Immature natural killer cell (primary cell): ENCODE measurements at regions not wholly inside any gene's neighbourhood (a gene's known extent, or its start where the extent isn't known, plus 50 kb on each side); places are given as distances from the start of the nearest gene placed in this dataset.

Source experiments
- DNase-seq, 3 donors: peaks; one replicate each; pipeline ENCODE4 v3.0.0; 2022; ENCODE audit warnings: mixed read lengths in 1 of 3
- H3K27ac Mint-ChIP-seq, 6 donors: one replicate each; pipeline ENCODE4 v1.8.0; 2020; ENCODE audit warnings: mixed read lengths in 6 of 6, mild to moderate bottlenecking in 5 of 6, inconsistent platforms in 4 of 6, moderate library complexity in 3 of 6
- H3K27me3 Mint-ChIP-seq, 3 donors: one replicate each; pipeline ENCODE4 v1.8.0; 2020 to 2021; ENCODE audit warnings: low read depth in 3 of 3, mild to moderate bottlenecking in 3 of 3, mixed read lengths in 3 of 3, moderate library complexity in 3 of 3, inconsistent platforms in 1 of 3
- H3K36me3 Mint-ChIP-seq, 3 donors: one replicate each; pipeline ENCODE4 v1.8.0; 2020; ENCODE audit warnings: mixed read lengths in 3 of 3, inconsistent platforms in 2 of 3, mild to moderate bottlenecking in 2 of 3
- H3K4me1 Mint-ChIP-seq, 2 donors: one replicate each; pipeline ENCODE4 v1.8.0; 2020; ENCODE audit warnings: inconsistent platforms in 2 of 2, mild to moderate bottlenecking in 2 of 2, mixed read lengths in 2 of 2, moderate library complexity in 1 of 2
- H3K4me3 Mint-ChIP-seq, 5 donors: one replicate each; pipeline ENCODE4 v1.8.0; 2020; ENCODE audit warnings: mild to moderate bottlenecking in 5 of 5, mixed read lengths in 5 of 5, inconsistent platforms in 3 of 5, moderate library complexity in 3 of 5
- H3K9me3 Mint-ChIP-seq, 6 donors: one replicate each; pipeline ENCODE4 v1.8.0; 2020; ENCODE audit warnings: mild to moderate bottlenecking in 6 of 6, mixed read lengths in 6 of 6, inconsistent platforms in 4 of 6, moderate library complexity in 3 of 6

DNA sequence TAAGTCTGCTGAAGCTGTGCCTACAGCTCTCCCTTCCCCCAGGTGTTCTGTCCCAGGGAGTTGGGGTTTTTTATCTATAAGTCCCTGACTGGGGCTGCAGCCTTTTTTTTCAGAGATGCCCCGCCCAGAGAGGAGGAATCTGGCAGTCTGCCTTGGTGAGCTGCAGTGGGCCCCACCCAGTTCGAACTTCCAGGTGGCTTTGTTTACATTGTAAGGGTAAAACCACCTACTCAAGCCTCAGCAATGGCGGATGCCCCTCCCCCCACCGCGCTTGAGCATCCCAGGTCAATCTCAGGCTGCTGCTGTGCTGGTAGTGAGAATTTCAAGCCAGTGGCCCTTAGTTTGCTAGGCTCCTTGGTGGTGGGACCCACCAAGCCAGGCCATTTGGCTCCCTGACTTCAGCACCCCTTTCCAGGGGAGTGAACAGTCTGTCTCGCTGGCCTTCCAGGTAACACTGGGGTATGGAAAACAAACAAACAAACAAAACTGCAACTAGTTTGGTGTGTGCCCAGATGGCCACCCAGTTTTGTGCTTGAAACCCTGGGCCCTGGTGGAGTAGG lies 189.4 kb downstream of the MFSD1 start:
- no peak overlapping the region for H3K27ac Mint-ChIP-seq
- H3K9me3 Mint-ChIP-seq = peaks cover 0 to 14% (median 3%) of the 10 kb centered on the region in 6 donors
- H3K27me3 Mint-ChIP-seq = peaks cover 0 to 3% (median 0%) of the 10 kb centered on the region in 3 donors
- DNase-seq = no peak
- no peaks in the 10 kb centered on the region for H3K4me1 Mint-ChIP-seq
- H3K4me3 Mint-ChIP-seq = no peak overlapping the region
- peaks cover 0 to 4% (median 0%) of the 10 kb centered on the region in 3 donors for H3K36me3 Mint-ChIP-seq

DNA sequence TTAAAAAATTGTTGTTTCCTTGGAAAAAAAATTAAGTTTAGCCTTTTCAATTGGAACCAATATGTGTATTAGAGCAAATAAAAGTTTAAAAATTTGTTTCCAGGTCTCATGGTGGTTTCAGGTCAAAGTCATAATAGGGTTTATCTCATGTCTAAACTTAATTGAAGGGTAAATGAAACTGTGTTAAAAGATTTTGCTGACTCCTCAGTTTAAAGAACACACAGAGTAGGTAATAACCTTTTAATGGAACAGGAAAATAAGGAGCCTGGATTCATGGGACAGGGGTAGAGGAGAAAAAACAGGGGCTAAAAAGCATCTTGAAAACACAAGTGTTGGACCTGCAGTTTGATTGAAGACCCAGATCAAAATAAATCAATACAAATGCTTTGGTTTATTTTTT lies 190.6 kb downstream of the MFSD1 start:
- Mint-ChIP-seq H3K4me1 (no peaks in the 10 kb centered on the region), H3K9me3 (peaks cover 0 to 14% (median 3%) of the 10 kb centered on the region in 6 donors), H3K27me3 (peaks cover 0 to 5% (median 0%) of the 10 kb centered on the region in 3 donors), H3K27ac (no peak overlapping the region), H3K4me3 (no peak overlapping the region), H3K36me3 (peaks cover 0 to 4% (median 0%) of the 10 kb centered on the region in 3 donors)
- DNase-seq = no peak

DNA sequence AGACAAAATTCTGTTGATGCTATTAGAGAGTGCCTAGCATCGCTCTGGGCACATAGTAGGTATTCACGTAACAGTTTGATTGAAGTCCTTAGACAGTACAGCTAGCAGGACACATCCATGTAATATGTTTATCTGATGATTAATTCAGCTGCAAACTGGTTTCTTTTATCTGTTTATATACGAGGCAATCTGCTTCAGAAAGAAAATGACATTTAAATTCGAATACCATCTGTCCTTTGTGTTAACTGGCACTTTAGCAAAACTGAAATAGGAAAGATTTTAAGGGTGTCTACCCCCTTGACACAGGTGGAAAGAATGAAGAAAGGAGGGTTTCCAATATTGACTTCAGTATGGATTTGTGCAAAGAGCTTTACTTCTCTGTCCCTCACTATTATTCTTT lies 192.5 kb downstream of the MFSD1 start:
- Mint-ChIP-seq H3K4me3 (no peak overlapping the region), H3K4me1 (no peaks in the 10 kb centered on the region), H3K27ac (no peak overlapping the region), H3K36me3 (peaks cover 0 to 4% (median 0%) of the 10 kb centered on the region in 3 donors), H3K9me3 (peaks cover 0 to 11% (median 4%) of the 10 kb centered on the region in 6 donors), H3K27me3 (peaks cover 0 to 1% (median 0%) of the 10 kb centered on the region in 3 donors)
- DNase-seq = no peak

DNA sequence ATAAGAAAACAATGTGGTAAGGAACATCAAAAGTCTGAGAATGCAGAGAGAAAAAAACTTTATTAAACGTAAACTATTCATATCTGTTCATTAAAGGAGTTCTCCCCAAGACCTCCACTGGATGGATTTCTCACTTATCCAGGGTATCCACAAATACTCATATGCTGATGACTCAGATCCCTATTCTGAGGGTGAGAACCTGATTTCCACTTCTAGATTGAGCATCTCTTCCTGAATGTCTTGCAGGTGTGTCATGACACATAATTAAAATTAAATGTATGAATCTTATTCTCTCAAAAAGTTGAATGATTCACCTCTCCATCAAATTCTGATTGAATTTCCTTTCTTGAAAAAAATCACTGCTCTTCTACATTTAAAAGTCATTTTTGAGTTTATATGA lies 199.9 kb downstream of the MFSD1 start:
- no peak overlapping the region for H3K4me3 Mint-ChIP-seq
- peaks cover 0 to 10% (median under 1%) of the 10 kb centered on the region in 6 donors for H3K9me3 Mint-ChIP-seq
- no peak for DNase-seq
- H3K27me3 Mint-ChIP-seq = peaks cover 0 to 3% (median 1%) of the 10 kb centered on the region in 3 donors
- H3K27ac Mint-ChIP-seq = no peak overlapping the region
- H3K4me1 Mint-ChIP-seq = no peaks in the 10 kb centered on the region
- no peaks in the 10 kb centered on the region for H3K36me3 Mint-ChIP-seq

DNA sequence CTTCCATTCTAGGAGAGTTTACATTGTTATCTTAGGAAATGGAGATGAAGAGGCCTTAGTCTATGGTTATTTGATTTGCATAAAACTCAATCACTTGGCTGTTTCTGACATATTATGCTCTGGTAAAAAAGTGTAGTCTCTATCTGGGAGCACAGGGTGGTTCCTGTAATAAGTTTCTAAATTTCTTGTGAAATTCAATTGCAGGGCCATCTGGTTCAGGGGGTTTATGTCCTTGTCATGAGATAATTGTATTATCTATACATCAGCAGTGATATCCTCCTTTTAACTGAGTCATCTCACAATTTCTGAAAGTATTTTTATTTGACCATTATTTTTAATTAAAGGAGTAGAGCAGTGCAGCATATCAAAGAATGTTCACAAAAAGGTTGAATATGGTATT lies 203.3 kb downstream of the MFSD1 start:
- Mint-ChIP-seq H3K4me3 (no peak overlapping the region), H3K27ac (no peak overlapping the region), H3K4me1 (no peaks in the 10 kb centered on the region), H3K9me3 (peaks cover 0 to 4% (median 1%) of the 10 kb centered on the region in 6 donors), H3K36me3 (no peaks in the 10 kb centered on the region), H3K27me3 (peaks cover 0 to 6% (median 0%) of the 10 kb centered on the region in 3 donors)
- no peak for DNase-seq

DNA sequence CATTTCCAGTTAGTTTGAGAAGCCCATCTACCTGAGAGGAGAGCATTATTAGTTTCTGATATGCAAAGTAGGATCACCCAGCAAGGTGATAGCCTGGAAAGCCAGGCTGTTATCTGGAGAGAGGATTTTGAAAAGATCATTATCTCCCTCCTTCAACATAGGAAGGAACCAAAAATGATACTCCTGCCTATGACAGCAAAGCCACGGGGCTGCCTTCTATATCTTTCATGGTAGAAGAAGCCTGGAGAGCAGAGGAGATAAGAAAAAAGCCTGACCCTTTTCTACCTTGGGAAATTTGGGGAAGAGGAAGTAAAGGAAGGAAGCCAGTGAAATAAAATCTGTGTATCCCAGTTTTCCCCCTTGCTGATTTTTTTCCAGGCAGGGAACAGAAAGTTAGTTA lies 205.5 kb downstream of the MFSD1 start:
- H3K4me1 Mint-ChIP-seq = no peaks in the 10 kb centered on the region
- peaks cover 0 to 11% (median 5%) of the 10 kb centered on the region in 6 donors for H3K9me3 Mint-ChIP-seq
- H3K27ac Mint-ChIP-seq = no peak overlapping the region
- H3K4me3 Mint-ChIP-seq = no peak overlapping the region
- H3K27me3 Mint-ChIP-seq = peaks cover 0 to 4% (median 0%) of the 10 kb centered on the region in 3 donors
- DNase-seq = no peak
- no peaks in the 10 kb centered on the region for H3K36me3 Mint-ChIP-seq

DNA sequence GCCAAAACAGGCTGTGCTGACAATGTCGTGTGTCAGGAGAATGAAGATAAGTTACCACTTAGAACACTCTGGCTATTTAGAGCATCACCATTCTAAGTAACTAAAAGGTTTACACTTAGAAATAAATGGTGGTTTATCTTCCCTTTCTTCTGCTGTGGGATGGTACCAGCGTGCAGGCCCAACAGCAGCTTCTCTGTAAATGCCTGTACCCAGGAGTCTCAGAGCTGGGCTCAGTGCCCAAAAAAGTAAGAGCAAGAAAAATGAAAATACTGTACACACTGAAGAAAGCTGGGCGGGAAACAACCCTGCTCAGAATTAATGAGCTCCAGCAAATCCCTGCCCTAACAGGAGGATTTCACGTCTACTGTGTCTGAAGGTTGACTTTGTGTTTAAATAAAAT lies 206.5 kb downstream of the MFSD1 start:
- Mint-ChIP-seq H3K4me1 (no peaks in the 10 kb centered on the region), H3K27ac (no peak overlapping the region), H3K27me3 (peaks cover 0 to 4% (median 0%) of the 10 kb centered on the region in 3 donors), H3K4me3 (no peak overlapping the region), H3K36me3 (no peaks in the 10 kb centered on the region), H3K9me3 (peaks cover 0 to 11% (median 6%) of the 10 kb centered on the region in 6 donors)
- no peak for DNase-seq

DNA sequence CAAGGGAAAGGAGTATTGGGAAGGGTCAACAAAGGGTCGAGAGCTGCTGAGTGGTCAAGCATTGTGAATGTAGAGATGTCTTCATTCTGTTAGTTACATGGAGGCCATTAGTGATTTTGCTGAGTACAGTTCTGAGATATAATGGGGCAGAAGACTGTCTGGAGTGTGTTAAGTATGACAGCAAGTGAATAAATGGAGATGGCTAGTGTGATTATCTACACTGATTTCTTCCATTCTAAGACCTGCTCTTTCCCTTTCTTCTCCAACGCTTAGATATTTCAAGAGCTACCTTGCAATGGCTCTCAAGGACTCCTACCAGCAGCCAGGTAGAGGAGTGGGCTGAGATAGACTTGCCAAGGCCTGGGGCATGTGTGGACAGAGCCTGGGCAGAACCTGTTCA lies 216.5 kb downstream of the MFSD1 start:
- Mint-ChIP-seq H3K4me1 (no peaks in the 10 kb centered on the region), H3K36me3 (no peaks in the 10 kb centered on the region), H3K4me3 (no peak overlapping the region), H3K9me3 (peaks cover 0 to 18% (median 13%) of the 10 kb centered on the region in 6 donors), H3K27ac (no peak overlapping the region), H3K27me3 (peaks cover 0 to 1% (median 0%) of the 10 kb centered on the region in 3 donors)
- no peak for DNase-seq

DNA sequence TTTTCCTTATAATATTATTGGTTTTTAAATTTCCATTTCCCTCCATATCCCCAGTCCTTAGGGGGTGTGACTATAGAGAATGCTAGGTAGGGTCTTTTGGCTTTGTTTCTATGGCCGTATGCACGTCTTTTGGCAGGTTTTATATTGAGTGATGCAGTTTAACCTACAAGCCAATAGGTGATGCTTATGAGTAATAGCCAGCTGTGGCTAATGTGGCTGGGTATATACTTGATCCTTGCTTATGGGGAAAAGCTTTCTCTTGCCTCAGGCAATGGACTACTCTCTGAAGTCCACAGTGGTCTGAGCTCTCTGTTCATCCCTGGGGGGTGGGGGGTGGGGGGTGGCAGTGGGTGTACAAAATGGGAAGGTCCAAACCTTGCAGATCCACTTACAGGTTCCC lies 223.9 kb downstream of the MFSD1 start:
- H3K4me3 Mint-ChIP-seq = no peak overlapping the region
- peaks cover 0 to 12% (median 7%) of the 10 kb centered on the region in 6 donors for H3K9me3 Mint-ChIP-seq
- no peaks in the 10 kb centered on the region for H3K36me3 Mint-ChIP-seq
- no peak overlapping the region for H3K27ac Mint-ChIP-seq
- DNase-seq = no peak
- H3K4me1 Mint-ChIP-seq = no peaks in the 10 kb centered on the region
- no peaks in the 10 kb centered on the region for H3K27me3 Mint-ChIP-seq

DNA sequence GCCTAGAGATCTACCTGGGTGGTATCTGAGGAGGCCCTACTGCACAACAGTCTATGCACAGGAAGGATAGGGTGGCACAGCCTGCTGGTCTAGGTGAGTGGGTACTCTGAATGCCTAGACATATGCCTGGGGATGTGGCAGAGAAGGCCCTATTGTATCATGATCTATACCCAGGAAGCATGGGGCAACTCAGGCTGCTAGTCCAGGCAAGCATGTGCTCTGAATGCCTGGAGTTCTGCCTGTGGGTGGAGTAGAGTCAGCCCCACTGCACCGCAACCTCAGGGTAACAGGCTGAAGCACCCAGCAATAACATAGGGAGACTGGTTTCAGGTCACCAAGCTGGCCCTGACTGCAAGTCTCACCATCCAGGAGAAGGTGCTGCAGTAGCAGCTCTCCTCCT lies 224.7 kb downstream of the MFSD1 start:
- H3K27me3 Mint-ChIP-seq = no peaks in the 10 kb centered on the region

DNA sequence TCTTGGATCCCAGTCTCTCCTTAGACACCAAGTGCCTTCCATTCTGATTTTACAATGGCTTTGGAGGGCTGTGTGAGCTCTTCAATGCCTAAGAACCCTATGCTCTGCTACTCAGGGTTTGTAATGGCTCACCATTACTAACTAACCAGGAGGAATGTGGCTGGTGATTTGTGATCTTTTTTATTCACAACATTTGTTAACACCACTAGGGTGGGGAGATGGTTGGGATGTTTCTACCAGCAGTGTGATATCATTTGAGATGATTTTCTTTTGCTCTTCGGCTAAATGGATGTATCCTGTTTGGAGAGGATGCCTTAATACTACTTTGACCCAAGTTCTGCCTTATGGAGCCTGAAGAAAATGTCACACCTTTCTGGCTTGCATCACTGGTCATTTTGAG lies 226.9 kb downstream of the MFSD1 start:
- no peaks in the 10 kb centered on the region for H3K4me1 Mint-ChIP-seq
- H3K27me3 Mint-ChIP-seq = no peaks in the 10 kb centered on the region
- H3K27ac Mint-ChIP-seq = no peak overlapping the region
- DNase-seq = no peak
- peaks cover 0 to 11% (median 2%) of the 10 kb centered on the region in 6 donors for H3K9me3 Mint-ChIP-seq
- no peaks in the 10 kb centered on the region for H3K36me3 Mint-ChIP-seq
- no peak overlapping the region for H3K4me3 Mint-ChIP-seq

More for the DNA sequence above, 224.7 kb downstream of the MFSD1 start:
- peaks cover 0 to 8% (median 7%) of the 10 kb centered on the region in 6 donors for H3K9me3 Mint-ChIP-seq
- no peak for DNase-seq
- no peaks in the 10 kb centered on the region for H3K4me1 Mint-ChIP-seq
- H3K36me3 Mint-ChIP-seq = no peaks in the 10 kb centered on the region
- no peak overlapping the region for H3K27ac Mint-ChIP-seq
- no peak overlapping the region for H3K4me3 Mint-ChIP-seq

DNA sequence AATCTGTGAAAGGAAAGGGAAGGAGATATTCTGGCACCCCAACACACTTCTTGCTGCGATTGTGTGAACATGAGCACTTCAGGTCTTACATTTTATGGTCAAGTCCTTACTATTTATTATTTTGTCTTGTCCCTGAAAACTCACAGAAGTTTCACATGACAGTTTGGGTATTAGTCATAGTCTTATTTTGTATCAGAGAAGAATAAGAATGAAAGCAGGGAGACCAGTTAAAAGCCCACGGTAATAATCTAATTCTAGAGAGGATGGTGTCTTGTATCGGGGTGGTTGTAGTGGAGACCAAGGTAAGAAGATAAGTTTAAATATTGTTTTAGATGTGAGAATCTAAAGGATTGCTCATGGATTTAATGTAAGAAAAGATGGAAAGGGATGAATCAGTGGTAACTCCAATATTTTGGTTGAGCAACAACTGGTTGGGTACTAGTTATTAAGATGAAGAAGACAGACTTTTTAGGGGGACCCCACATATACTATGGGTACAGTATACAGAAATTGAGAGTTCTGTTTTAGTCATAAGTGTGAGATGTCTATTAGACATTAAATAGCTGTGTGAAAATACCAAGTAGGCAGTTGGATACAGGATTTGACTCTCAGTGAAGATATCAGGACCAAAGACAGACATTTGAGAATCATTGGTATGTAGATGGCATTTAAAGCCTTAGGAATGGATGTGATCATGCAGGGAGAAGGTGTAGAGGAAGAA lies 227.6 kb downstream of the MFSD1 start:
- Mint-ChIP-seq H3K4me1 (no peaks in the 10 kb centered on the region), H3K4me3 (no peak overlapping the region), H3K27me3 (peaks cover 0 to 2% (median 0%) of the 10 kb centered on the region in 3 donors), H3K27ac (no peak overlapping the region), H3K9me3 (peaks cover 0 to 13% (median 3%) of the 10 kb centered on the region in 6 donors), H3K36me3 (no peaks in the 10 kb centered on the region)
- DNase-seq = no peak

DNA sequence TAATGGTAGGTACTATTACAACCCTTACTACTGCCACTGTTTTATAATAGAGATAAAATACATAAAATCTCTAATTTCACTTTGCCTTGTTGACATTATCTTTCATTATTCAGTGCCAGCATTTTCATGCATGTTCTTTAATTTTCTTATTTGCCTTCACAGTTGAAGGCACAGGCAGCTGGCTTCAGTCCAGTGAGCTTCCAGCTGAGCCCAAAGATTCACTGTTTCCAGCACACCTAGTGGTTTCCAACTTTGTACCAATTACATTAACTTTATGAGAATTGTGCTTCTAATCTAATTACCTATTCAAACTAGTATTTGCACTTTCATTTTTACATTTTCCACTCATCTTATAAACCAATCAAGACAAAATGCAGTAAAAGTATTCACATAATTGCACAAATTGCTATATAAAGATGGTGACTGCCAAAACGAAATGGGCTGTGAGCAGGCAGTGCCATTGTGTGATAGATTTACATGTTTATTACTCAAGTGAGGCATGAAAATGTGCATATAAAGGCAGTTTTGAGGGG lies 228.3 kb downstream of the MFSD1 start:
- Mint-ChIP-seq H3K9me3 (peaks cover 0 to 16% (median 4%) of the 10 kb centered on the region in 6 donors), H3K4me1 (no peaks in the 10 kb centered on the region), H3K27ac (no peak overlapping the region), H3K4me3 (no peak overlapping the region), H3K36me3 (no peaks in the 10 kb centered on the region), H3K27me3 (peaks cover 0 to 3% (median 0%) of the 10 kb centered on the region in 3 donors)
- DNase-seq = no peak

DNA sequence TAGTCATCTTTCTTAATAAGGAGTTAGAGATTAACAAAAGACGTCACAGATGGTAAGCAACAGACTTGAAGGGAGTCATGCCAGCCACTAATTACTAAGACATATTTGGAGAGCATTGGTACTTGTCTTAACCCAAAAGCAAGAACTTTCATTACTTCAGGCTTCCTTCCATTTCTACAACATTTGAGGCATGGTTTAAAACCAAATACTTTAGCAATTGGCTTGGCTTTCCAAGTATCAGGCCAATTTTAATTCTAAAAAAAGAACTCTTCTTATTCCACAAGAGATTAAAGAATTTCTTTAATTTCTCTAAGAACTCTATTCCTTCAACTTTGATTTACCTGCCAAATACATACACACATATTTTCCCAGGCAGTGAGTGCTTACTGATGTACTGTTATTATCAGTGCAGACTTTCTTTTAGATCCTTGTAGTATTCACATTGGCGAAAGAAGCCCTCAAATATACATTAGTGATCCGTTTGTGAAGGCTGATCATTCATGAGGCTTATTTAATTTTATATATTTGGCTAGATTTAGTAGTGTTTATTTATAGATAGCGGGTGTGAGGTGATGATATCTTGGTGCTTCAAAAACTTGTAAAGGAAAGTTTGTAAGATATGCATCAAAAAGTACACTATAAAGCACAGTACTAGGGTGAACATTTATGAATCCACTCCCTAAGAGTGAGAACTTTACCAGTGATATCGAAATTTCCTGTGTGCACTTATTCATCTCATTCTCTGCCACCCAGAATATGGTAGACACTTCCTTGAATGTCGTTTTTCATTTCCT lies 229.2 kb downstream of the MFSD1 start:
- no peak overlapping the region for H3K27ac Mint-ChIP-seq
- peaks cover 0 to 16% (median 2%) of the 10 kb centered on the region in 6 donors for H3K9me3 Mint-ChIP-seq
- H3K27me3 Mint-ChIP-seq = peaks cover 0 to 3% (median 0%) of the 10 kb centered on the region in 3 donors
- DNase-seq = no peak
- no peaks in the 10 kb centered on the region for H3K36me3 Mint-ChIP-seq
- no peaks in the 10 kb centered on the region for H3K4me1 Mint-ChIP-seq
- H3K4me3 Mint-ChIP-seq = no peak overlapping the region
